Fibroblast of villous mesenchyme (primary cell): ENCODE measurements at regions not wholly inside any gene's neighbourhood (a gene's known extent, or its start where the extent isn't known, plus 50 kb on each side); places are given as distances from the start of the nearest gene placed in this dataset.

ENCODE experiments used
- DNase-seq: peaks from one replicate; pipeline ENCODE4 v3.0.0-alpha.2; 2010; ENCODE audit warnings: low read depth
- H3K4me3 ChIP-seq: 2 replicates; pipeline ENCODE4 v1.5.1; 2011; ENCODE audit warnings: low read depth, mild to moderate bottlenecking, low read length
- TF ChIP-seq, protein P1 (sequence below): IDR thresholded peaks from 2 replicates; pipeline ENCODE4 v1.5.1; 2012; ENCODE audit warnings: low read depth, mild to moderate bottlenecking, low read length; ENCODE audit not compliant: insufficient read depth

DNA sequence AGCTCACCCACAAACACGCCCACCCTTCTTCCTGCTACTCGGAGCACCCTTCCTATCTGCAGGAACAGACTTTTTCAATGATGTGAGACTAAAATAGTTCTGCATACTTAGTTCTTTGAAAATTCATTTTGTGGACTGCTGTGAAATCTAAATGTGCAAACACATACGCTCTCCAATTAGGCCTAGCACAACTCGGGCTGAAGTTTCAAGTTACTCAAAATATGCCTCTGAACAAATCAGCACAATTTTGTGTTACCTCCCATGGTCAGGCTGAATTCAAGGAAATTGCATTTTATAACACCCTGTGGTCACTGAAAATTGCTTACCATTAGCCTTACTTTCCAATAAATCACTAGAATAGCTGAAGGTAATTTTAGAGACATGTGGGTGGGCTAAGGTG lies 323.8 kb upstream of the ADCY2 start:
- no peak overlapping the region for H3K4me3 ChIP-seq
- no peak for DNase-seq
- TF ChIP-seq, protein P1, sequence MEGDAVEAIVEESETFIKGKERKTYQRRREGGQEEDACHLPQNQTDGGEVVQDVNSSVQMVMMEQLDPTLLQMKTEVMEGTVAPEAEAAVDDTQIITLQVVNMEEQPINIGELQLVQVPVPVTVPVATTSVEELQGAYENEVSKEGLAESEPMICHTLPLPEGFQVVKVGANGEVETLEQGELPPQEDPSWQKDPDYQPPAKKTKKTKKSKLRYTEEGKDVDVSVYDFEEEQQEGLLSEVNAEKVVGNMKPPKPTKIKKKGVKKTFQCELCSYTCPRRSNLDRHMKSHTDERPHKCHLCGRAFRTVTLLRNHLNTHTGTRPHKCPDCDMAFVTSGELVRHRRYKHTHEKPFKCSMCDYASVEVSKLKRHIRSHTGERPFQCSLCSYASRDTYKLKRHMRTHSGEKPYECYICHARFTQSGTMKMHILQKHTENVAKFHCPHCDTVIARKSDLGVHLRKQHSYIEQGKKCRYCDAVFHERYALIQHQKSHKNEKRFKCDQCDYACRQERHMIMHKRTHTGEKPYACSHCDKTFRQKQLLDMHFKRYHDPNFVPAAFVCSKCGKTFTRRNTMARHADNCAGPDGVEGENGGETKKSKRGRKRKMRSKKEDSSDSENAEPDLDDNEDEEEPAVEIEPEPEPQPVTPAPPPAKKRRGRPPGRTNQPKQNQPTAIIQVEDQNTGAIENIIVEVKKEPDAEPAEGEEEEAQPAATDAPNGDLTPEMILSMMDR, result no peak

DNA sequence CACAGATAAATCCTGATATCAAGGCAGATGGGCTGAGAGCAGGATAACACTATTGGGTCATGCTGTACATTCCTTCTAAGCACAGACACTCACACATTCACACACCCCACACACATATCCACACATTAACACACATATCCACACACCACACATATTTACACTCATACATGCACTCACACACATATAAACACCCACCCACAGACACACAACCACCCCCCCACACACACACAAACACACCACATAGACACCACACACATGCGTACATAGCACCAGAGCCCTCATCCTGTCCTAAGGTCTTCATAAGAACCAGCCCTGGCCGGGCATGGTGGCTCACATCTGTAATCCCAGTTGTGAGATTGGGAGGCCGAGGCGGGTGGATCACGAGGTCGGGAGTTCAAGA lies 322.3 kb upstream of the ADCY2 start:
- no peak overlapping the region for H3K4me3 ChIP-seq
- DNase-seq, result no peak
- TF ChIP-seq, protein P1, result no peak

DNA sequence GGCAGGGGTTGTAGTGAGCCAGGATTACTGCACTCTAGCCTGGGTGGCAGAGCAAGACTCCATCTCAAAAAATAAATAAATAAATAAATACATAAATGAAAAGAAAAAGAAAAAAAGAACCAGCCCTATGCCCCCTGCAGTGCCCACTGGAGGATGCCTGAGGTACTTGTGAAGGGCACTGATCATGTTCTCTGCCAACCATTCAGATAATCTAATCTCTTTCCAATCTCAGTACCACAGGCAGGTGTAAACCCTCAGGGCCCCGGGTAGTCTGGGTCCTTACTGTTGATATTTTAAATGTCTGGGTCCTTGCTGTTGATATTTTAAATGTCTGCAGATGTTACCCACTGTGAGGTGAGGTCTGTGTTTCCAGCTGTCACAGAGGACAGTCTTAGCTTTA lies 321.8 kb upstream of the ADCY2 start:
- TF ChIP-seq, protein P1, result no peak
- DNase-seq, result no peak
- H3K4me3 ChIP-seq, result no peak overlapping the region

DNA sequence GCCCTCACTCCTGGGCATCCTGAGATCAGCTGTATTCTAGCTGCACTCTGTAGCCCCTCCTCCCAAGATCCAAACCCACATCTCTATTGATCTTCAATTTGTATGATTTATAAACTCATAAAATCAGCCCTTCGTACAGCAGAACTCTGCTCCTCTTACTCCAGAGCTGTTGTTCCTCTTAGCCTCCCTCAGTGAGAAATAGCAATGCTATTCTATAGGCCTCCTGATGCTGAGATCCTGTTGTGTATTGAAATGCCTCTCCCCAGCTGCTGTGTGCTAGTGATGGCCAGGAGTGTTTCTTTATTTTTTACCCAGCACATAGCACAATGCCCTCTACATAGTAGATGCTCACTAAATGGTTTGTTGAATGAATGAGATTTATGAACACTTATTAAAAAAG lies 320.5 kb upstream of the ADCY2 start:
- TF ChIP-seq, protein P1, result no peak
- H3K4me3 ChIP-seq, result no peak overlapping the region
- no peak for DNase-seq

DNA sequence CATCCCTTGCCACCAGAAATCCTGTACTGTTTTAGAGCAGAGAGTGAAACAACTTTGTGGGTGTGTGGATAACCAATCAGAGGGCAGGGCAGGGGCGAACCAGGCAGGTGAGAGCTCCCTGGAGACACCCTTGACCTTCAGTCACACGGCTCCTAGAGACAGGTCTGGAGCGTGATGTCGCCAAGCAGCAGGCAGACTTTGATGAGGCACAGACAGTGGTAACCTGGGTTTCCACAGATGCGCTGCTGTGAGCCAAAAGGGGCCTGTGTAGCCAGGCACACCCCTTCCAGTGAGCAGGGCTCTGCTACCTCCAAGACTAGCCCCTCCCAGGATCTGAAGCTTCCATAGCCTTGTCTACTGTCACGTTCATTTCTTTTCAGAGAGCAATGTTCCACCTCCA lies 317.8 kb upstream of the ADCY2 start:
- no peak overlapping the region for H3K4me3 ChIP-seq
- no peak for DNase-seq
- TF ChIP-seq, protein P1, result no peak

DNA sequence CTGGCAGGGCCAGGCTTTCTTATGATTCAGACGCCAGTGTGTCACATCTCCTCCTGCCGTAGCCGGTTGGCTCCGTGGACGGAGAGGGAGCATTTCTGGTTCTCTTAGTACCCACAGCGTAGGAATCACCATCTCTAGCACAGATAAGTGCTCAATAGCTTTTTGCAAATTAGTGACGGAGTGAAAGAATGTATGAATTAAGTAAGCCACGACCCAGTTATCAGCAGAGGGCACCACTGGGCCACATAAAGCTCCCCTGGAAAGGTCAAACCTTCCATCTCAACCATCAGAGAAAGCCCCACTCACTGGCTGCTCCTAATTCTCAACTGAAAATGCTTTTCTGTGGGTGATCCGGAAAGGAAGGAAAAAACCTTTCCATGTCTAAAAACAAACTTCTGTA lies 317.0 kb upstream of the ADCY2 start:
- no peak for DNase-seq
- TF ChIP-seq, protein P1, result no peak
- H3K4me3 ChIP-seq, result no peak overlapping the region

DNA sequence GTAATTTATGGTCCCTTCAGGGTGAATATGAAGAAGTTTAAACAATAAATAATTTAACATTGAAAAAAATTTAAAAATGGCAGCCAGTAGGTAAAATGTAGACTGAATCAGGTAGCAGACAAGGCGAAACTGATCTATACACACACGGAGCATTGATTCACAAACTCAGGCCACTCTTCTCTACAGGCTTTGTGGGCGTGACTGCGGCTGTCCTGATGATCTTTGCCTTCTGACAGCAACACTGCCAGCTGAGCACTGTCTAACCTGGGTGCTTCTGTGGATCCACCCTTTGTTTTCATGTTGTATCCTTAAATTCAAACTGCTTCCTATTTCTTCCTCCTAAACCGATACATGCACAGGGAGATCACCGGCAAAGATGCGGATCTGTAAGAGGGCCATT lies 315.4 kb upstream of the ADCY2 start:
- TF ChIP-seq, protein P1, result no peak
- no peak for DNase-seq
- no peak overlapping the region for H3K4me3 ChIP-seq
